H9 (cell line): ENCODE measurements at regions not wholly inside any gene's neighbourhood (a gene's known extent, or its start where the extent isn't known, plus 50 kb on each side); places are given as distances from the start of the nearest gene placed in this dataset.

Experiments used
- DNase-seq: peaks from one replicate; pipeline ENCODE4 v3.0.0-alpha.2; 2017
- H2AFZ ChIP-seq: one replicate; pipeline ENCODE4 v1.6.1; 2013; ENCODE audit warnings: mild to moderate bottlenecking, low read length, control low read depth, moderate library complexity
- H2AK5ac ChIP-seq: 2 replicates; pipeline ENCODE4 v1.6.1; 2013; ENCODE audit warnings: low read length, control low read depth, mixed read lengths; ENCODE audit not compliant: insufficient read length
- H2BK120ac ChIP-seq: one replicate; pipeline ENCODE4 v1.6.1; 2013; ENCODE audit warnings: low read depth, mild to moderate bottlenecking, low read length, control low read depth, inconsistent platforms; ENCODE audit not compliant: poor library complexity, severe bottlenecking
- H2BK12ac ChIP-seq: 2 replicates; pipeline ENCODE4 v1.6.1; 2013; ENCODE audit warnings: low read length, control low read depth, mixed read lengths, low read depth; ENCODE audit not compliant: insufficient read length
- H2BK15ac ChIP-seq: 2 replicates; pipeline ENCODE4 v1.6.1; 2013; ENCODE audit warnings: low read depth, low read length, control low read depth
- H2BK20ac ChIP-seq: one replicate; pipeline ENCODE4 v1.6.1; 2013; ENCODE audit warnings: low read depth, mild to moderate bottlenecking, low read length, control low read depth, inconsistent platforms; ENCODE audit not compliant: poor library complexity, severe bottlenecking
- H2BK5ac ChIP-seq: 2 replicates; pipeline ENCODE4 v1.6.1; 2013; ENCODE audit warnings: low read length, control low read depth, mixed read lengths; ENCODE audit not compliant: insufficient read length
- H3K14ac ChIP-seq: 2 replicates; pipeline ENCODE4 v1.6.1; 2013; ENCODE audit warnings: low read length, control low read depth; ENCODE audit not compliant: insufficient read depth
- H3K18ac ChIP-seq: 2 replicates; pipeline ENCODE4 v1.6.1; 2013; ENCODE audit warnings: low read depth, mild to moderate bottlenecking, mixed read lengths, low read length, control low read depth; ENCODE audit not compliant: insufficient read length
- H3K23ac ChIP-seq: 2 replicates; pipeline ENCODE4 v1.6.1; 2013; ENCODE audit warnings: low read length, control low read depth, mixed read lengths, low read depth; ENCODE audit not compliant: insufficient read length
- H3K23me2 ChIP-seq: 2 replicates; pipeline ENCODE4 v1.6.1; 2013; ENCODE audit warnings: low read depth, mild to moderate bottlenecking, mixed read lengths, low read length, control low read depth; ENCODE audit not compliant: insufficient read length, poor library complexity, severe bottlenecking
- H3K27ac ChIP-seq: 2 replicates; pipeline ENCODE4 v1.5.1; 2013; ENCODE audit warnings: low read length, control low read depth, mixed read lengths, low read depth; ENCODE audit not compliant: insufficient read length
- H3K27me3 ChIP-seq: 2 replicates; pipeline ENCODE4 v1.6.1; 2013; ENCODE audit warnings: low read length, control low read depth, inconsistent platforms; ENCODE audit not compliant: insufficient read depth
- H3K4ac ChIP-seq: 2 replicates; pipeline ENCODE4 v1.6.1; 2013; ENCODE audit warnings: low read depth, mild to moderate bottlenecking, control low read depth, inconsistent platforms, low read length, moderate library complexity
- H3K4me1 ChIP-seq: 2 replicates; pipeline ENCODE4 v1.6.1; 2013; ENCODE audit warnings: low read length, control low read depth, inconsistent platforms; ENCODE audit not compliant: insufficient read depth
- H3K4me2 ChIP-seq: 2 replicates; pipeline ENCODE4 v1.6.1; 2013; ENCODE audit warnings: low read length, control low read depth, mixed read lengths; ENCODE audit not compliant: insufficient read length, insufficient read depth
- H3K56ac ChIP-seq: 2 replicates; pipeline ENCODE4 v1.6.1; 2013; ENCODE audit warnings: low read depth, mild to moderate bottlenecking, mixed read lengths, low read length, control low read depth; ENCODE audit not compliant: insufficient read length
- H3K79me1 ChIP-seq: 2 replicates; pipeline ENCODE4 v1.6.1; 2013; ENCODE audit warnings: low read depth, mild to moderate bottlenecking, moderate library complexity, low read length, control low read depth, inconsistent platforms; ENCODE audit not compliant: insufficient read depth, poor library complexity, severe bottlenecking
- H3K79me2 ChIP-seq: 2 replicates; pipeline ENCODE4 v1.6.1; 2013; ENCODE audit warnings: low read length, control low read depth, inconsistent platforms; ENCODE audit not compliant: insufficient read depth
- H3K9ac ChIP-seq: 2 replicates; pipeline ENCODE4 v1.6.1; 2013; ENCODE audit warnings: low read length, control low read depth, mixed read lengths; ENCODE audit not compliant: insufficient read length; ENCODE audit errors: extremely low read depth
- H3K9me3 ChIP-seq: one replicate; pipeline ENCODE4 v1.6.1; 2013; ENCODE audit warnings: low read depth, low read length, inconsistent platforms; ENCODE audit not compliant: control insufficient read depth
- H3T11ph ChIP-seq: one replicate; pipeline ENCODE4 v1.6.1; 2013; ENCODE audit warnings: mild to moderate bottlenecking, low read length, control low read depth, inconsistent platforms
- H4K20me1 ChIP-seq: one replicate; pipeline ENCODE4 v1.6.1; 2013; ENCODE audit not compliant: control insufficient read depth, insufficient read length, insufficient read depth
- H4K5ac ChIP-seq: 2 replicates; pipeline ENCODE4 v1.6.1; 2013; ENCODE audit warnings: low read depth, mild to moderate bottlenecking, mixed read lengths, low read length, control low read depth; ENCODE audit not compliant: insufficient read length
- H4K8ac ChIP-seq: replicated peaks from 2 replicates; pipeline ENCODE4 v1.6.1; 2013; ENCODE audit warnings: low read length, control low read depth, mixed read lengths, low read depth; ENCODE audit not compliant: insufficient read length
- H4K91ac ChIP-seq: 2 replicates; pipeline ENCODE4 v1.6.1; 2013; ENCODE audit warnings: low read depth, mild to moderate bottlenecking, moderate library complexity, mixed read lengths, low read length, control low read depth; ENCODE audit not compliant: insufficient read length
- H3K27ac Mint-ChIP-seq, 3 experiments: 2 replicates in 2 of 3; 3 replicates in 1 of 3; pipeline ENCODE4 v1.8.0; 2020 to 2021; ENCODE audit warnings: mixed read lengths in 3 of 3, mild to moderate bottlenecking in 1 of 3, moderate library complexity in 1 of 3
- H3K27me3 Mint-ChIP-seq: 2 replicates; pipeline ENCODE4 v1.8.0; 2021; ENCODE audit warnings: low read depth, mild to moderate bottlenecking, moderate library complexity, mixed read lengths
- H3K36me3 Mint-ChIP-seq, 3 experiments: 2 replicates in 2 of 3; 3 replicates in 1 of 3; pipeline ENCODE4 v1.8.0; 2020 to 2021; ENCODE audit warnings: low read depth in 3 of 3, mixed read lengths in 3 of 3; ENCODE audit not compliant: insufficient read depth in 1 of 3
- H3K4me1 Mint-ChIP-seq, 2 experiments: 2 replicates each; pipeline ENCODE4 v1.8.0; 2020; ENCODE audit warnings: mixed read lengths in 2 of 2
- H3K4me3 Mint-ChIP-seq, 2 experiments: 2 replicates in 1 of 2; 3 replicates in 1 of 2; pipeline ENCODE4 v1.8.0; 2020 to 2021; ENCODE audit warnings: mild to moderate bottlenecking in 2 of 2, mixed read lengths in 2 of 2, moderate library complexity in 1 of 2
- H3K9me3 Mint-ChIP-seq, 2 experiments: 2 replicates in 1 of 2; 3 replicates in 1 of 2; pipeline ENCODE4 v1.8.0; 2020; ENCODE audit warnings: mild to moderate bottlenecking in 2 of 2, mixed read lengths in 2 of 2, moderate library complexity in 1 of 2
- CTCF ChIP-seq: fragments of 200-600 bp; sonication (generic); conservative IDR thresholded peaks from 3 replicates; pipeline ENCODE4 v1.8.0; 2021; ENCODE audit warnings: antibody characterized with exemption, mild to moderate bottlenecking
- WGBS: extraction: QIAGEN DNeasy Blood & Tissue Kit; methylation state at CpG from one replicate; pipeline ENCODE4 v1.1.7; 2013; ENCODE audit warnings: missing lambda C conversion rate, low lambda C conversion rate, mixed read lengths; ENCODE audit not compliant: insufficient read length; ENCODE audit errors: extremely low coverage; 5-methylcytosine and 5-hydroxymethylcytosine counted together

GRCh38 chr17:36818134-36818825 is 119.0 kb upstream of the LHX1 start:
- Histone ChIP-seq H3K23me2 (no peaks in the 10 kb centered on the region), H2BK12ac (no peak overlapping the region), H2BK5ac (no peak overlapping the region), H3K18ac (no peak overlapping the region), H4K91ac (no peak overlapping the region), H2BK15ac (no peak overlapping the region), H3K79me2 (no peaks in the 10 kb centered on the region), H3K4ac (no peak overlapping the region), H3K27me3 (0 out of 2 replicates have a peak, but pooled peaks cover 2% of the 10 kb centered on the region), H3K56ac (no peak overlapping the region), H2BK120ac (no peak overlapping the region), H3K23ac (no peak overlapping the region), H3K9me3 (no peaks in the 10 kb centered on the region), H3K79me1 (no peaks in the 10 kb centered on the region), H2BK20ac (no peak overlapping the region), H3K4me2 (no peak overlapping the region), H3T11ph (no peak overlapping the region), H3K9ac (no peak overlapping the region), H2AFZ (no peak overlapping the region), H3K27ac (no peak overlapping the region), H4K20me1 (no peaks in the 10 kb centered on the region), H3K14ac (no peak overlapping the region), H3K4me1 (no peaks in the 10 kb centered on the region; the same call in 1 of the 2 replicates), H2AK5ac (no peak overlapping the region), H4K5ac (no peak overlapping the region), H4K8ac (no peak overlapping the region)
- peaks cover 24 to 36% of the 10 kb centered on the region in 2 experiments for H3K4me1 Mint-ChIP-seq
- no CpG with 5 or more reads among the region's 9 CpGs for WGBS
- peaks cover 24% of the 10 kb centered on the region for H3K27me3 Mint-ChIP-seq
- TF ChIP-seq CTCF = no peak
- no peaks in the 10 kb centered on the region for H3K36me3 Mint-ChIP-seq
- H3K9me3 Mint-ChIP-seq = no peaks in the 10 kb centered on the region; a peak in 1 of 5 replicates
- no peak for DNase-seq
- H3K27ac Mint-ChIP-seq = no peak overlapping the region
- H3K4me3 Mint-ChIP-seq = no peak overlapping the region
